ENCODE measurements at regions not wholly inside any gene's neighbourhood (a gene's known extent, or its start where the extent isn't known, plus 50 kb on each side); places are given as distances from the start of the nearest gene placed in this dataset.

DNA sequence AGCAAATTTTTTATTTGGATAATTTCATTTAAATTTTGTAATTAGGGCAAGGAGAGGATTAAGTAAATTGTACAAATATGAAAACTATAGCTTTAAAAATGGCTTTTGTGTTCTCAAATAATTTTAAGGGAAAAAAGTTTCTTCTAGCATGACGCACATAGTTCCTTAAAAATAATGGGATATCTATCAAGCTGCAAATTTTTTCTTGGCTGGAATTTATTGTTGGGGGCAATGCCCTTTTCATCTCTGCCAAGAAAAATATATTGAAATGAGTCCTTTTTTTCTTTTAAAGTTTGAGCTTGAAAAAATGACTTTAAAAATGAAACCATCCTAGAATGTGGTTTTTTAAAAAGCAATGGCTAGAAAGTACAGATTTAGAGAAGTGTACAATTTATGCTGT lies 154.4 kb upstream of the UGT8 start:
- TF ChIP-seq, protein P1, sequence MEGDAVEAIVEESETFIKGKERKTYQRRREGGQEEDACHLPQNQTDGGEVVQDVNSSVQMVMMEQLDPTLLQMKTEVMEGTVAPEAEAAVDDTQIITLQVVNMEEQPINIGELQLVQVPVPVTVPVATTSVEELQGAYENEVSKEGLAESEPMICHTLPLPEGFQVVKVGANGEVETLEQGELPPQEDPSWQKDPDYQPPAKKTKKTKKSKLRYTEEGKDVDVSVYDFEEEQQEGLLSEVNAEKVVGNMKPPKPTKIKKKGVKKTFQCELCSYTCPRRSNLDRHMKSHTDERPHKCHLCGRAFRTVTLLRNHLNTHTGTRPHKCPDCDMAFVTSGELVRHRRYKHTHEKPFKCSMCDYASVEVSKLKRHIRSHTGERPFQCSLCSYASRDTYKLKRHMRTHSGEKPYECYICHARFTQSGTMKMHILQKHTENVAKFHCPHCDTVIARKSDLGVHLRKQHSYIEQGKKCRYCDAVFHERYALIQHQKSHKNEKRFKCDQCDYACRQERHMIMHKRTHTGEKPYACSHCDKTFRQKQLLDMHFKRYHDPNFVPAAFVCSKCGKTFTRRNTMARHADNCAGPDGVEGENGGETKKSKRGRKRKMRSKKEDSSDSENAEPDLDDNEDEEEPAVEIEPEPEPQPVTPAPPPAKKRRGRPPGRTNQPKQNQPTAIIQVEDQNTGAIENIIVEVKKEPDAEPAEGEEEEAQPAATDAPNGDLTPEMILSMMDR (IDR thresholded peaks at IDR 0.05 in 4 of 5, conservative IDR thresholded peaks at IDR 0.05 in 1 of 5): no peak
- no peak for TF ChIP-seq POLR2A (IDR thresholded peaks at IDR 0.05)

Data from gastrocnemius medialis (tissue), 4 donors.